C4-2B (cell line): ENCODE measurements at regions not wholly inside any gene's neighbourhood (a gene's known extent, or its start where the extent isn't known, plus 50 kb on each side); places are given as distances from the start of the nearest gene placed in this dataset.

Experiments
- H3K27ac ChIP-seq: fragments of 450-650 bp; 2 replicates; pipeline ENCODE4 v1.5.1; 2017
- ZFX ChIP-seq: fragments of 450-650 bp; IDR thresholded peaks from 2 replicates; pipeline ENCODE4 v1.6.1; 2017
- TF ChIP-seq, protein P1 (sequence below): fragments of 450-650 bp; conservative IDR thresholded peaks from 2 replicates; pipeline ENCODE4 v1.5.1; 2017; ENCODE audit warnings: mild to moderate bottlenecking

DNA sequence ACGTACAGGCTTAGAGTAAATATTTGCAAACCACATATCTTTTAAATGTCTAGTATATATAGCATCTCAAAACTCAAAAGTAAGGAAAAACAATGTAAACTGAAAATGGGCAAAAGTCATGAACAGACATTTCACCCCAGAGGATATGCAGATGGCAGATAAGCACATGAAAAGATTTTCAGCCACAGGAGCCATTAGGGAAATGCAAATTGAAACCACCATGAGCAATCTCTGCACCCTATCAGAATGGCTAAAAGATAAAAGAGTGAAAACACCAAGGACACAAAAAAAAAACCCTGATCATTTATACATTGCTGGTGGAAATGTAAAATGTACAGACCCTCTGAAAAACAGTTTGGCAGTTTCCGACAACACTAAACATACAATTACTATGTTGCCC lies 292.7 kb downstream of the ZNF516 start:
- H3K27ac ChIP-seq, result no peak overlapping the region
- TF ChIP-seq, protein P1, sequence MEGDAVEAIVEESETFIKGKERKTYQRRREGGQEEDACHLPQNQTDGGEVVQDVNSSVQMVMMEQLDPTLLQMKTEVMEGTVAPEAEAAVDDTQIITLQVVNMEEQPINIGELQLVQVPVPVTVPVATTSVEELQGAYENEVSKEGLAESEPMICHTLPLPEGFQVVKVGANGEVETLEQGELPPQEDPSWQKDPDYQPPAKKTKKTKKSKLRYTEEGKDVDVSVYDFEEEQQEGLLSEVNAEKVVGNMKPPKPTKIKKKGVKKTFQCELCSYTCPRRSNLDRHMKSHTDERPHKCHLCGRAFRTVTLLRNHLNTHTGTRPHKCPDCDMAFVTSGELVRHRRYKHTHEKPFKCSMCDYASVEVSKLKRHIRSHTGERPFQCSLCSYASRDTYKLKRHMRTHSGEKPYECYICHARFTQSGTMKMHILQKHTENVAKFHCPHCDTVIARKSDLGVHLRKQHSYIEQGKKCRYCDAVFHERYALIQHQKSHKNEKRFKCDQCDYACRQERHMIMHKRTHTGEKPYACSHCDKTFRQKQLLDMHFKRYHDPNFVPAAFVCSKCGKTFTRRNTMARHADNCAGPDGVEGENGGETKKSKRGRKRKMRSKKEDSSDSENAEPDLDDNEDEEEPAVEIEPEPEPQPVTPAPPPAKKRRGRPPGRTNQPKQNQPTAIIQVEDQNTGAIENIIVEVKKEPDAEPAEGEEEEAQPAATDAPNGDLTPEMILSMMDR, result no peak
- no peak for TF ChIP-seq ZFX

DNA sequence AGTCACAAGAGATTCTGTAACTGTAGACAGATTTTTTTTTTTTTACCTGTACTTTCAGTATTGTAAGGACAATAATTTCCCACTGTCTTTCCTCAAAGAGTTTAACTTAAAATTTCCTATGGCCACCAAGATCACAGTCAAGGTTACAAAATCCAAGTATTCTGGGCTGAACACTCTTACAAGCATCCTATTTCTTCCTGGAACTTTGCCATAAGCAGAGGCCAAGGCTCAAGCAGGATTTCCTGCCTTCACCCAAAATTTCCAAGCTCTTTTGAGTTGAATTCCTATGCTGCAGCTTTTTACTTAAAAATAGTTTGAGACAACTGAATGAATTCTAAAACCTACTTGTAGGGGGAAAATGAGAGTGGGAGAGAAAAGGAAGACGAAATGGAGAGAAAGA lies 299.4 kb downstream of the ZNF516 start:
- TF ChIP-seq, protein P1, result no peak
- TF ChIP-seq ZFX, result no peak

DNA sequence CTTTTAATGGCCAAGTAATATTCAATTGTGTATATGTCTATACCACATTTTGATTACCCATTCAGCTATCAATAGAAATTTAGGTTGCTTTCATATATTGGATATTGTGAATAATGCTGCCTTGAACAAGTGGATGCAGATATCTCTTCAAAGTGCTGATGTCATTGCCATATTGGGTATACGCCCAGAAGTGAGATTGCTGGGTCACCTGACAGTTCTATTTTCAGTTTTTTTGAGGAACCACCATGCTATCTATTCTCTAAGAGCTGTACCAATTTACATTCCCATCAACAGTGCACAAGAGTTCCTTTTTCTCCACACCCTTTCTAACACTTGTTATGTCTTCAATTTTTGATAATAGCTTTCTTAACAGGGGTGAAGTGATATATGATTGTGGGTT lies 306.9 kb downstream of the ZNF516 start:
- TF ChIP-seq ZFX, result no peak
- TF ChIP-seq, protein P1, result no peak
- no peak overlapping the region for H3K27ac ChIP-seq

More for the DNA sequence above, 299.4 kb downstream of the ZNF516 start:
- no peak overlapping the region for H3K27ac ChIP-seq

DNA sequence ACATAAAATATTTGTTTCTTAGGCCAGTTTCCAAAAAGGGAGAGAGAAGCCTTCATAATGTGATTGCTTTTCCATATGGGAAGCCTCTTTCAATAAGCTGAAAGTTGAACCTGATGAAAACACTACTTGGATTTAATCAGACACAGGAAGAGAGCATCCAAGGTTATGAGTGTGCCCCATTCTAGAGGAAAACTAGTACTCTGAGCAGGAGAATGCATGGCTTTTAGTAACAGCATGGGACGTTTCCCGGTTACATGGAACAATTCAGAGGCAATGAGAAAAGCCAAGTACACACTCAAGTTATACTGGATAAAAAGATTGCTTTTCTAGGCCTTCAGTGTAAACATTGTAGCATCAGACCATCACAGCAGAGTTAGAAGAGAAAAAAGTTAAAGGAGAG lies 315.8 kb downstream of the ZNF516 start:
- TF ChIP-seq, protein P1, result no peak
- no peak for TF ChIP-seq ZFX
- H3K27ac ChIP-seq, result no peak overlapping the region

DNA sequence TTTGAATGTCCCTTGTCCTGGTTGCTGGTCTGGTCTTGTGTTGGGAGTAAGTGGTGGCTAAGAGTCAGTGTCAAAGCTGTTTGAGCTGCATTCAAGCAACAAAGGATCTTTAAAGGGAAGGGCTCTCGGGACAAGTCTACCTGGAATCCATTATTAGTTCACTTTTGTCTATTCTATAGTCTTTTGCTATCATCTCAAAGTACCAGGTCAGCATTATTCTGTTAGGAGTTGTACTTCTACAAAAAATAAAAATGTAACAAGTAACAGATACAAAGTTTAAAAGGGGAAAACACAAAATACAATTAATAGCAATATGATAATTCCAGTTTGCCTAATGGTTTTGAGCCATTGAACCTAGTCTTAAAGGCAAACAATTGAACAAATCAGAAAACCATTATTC lies 317.9 kb downstream of the ZNF516 start:
- TF ChIP-seq ZFX, result no peak
- TF ChIP-seq, protein P1, result no peak
- H3K27ac ChIP-seq, result no peak overlapping the region

DNA sequence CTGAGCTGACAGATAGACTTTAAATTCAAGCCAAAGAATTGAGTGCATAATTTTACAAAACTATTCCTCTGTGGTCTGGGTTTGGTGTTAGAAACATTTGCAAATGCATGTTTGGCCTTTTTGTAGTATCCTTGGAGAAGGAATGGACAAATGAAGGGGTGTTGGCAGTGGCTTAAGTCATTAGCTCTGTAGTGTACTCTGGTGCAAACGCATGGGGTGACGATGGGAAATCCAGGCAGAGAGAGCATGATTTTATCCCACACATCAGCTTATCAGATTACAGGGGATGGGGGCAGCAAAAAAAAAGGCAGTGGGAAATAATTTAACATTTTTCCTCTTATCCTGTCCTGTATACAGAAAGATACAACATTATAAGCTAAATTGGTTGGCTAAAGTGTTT lies 320.6 kb downstream of the ZNF516 start:
- H3K27ac ChIP-seq, result no peak overlapping the region
- TF ChIP-seq, protein P1, result no peak
- no peak for TF ChIP-seq ZFX

DNA sequence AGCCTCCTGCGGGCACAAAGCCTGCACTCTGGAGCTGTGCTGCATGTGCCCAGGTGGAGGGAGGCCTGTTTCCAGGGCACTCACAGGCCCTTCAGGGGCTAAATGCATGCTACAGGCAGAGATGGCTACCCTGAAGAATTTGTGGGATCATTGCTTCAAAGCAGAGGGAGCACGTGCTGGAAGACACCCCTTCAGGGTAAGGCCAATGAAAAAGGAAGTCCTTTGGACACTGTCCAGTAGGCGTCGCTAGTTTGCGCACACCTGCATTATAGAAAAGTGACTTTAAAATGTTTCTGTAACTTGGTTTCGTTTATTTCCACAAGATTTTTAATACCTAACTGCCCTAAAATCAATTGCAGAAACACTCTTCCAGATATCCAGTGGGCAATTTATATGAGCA lies 325.3 kb downstream of the ZNF516 start:
- H3K27ac ChIP-seq, result no peak overlapping the region
- TF ChIP-seq ZFX, result no peak
- TF ChIP-seq, protein P1, result no peak
